Bronchial epithelial cell (primary cell): ENCODE measurements at regions not wholly inside any gene's neighbourhood (a gene's known extent, or its start where the extent isn't known, plus 50 kb on each side); places are given as distances from the start of the nearest gene placed in this dataset.

Source experiments
- DNase-seq: peaks from one replicate; pipeline ENCODE4 v3.0.0-alpha.2; 2010; ENCODE audit warnings: low read depth
- FAIRE-seq: peaks from 2 replicates; lab custom pipeline; 2011; peaks lifted over from hg19 to GRCh38; lab: Jason Lieb, UNC
- H3K27me3 ChIP-seq: 2 replicates; pipeline ENCODE4 v1.5.1; 2011; ENCODE audit warnings: low read length; ENCODE audit not compliant: control insufficient read depth, insufficient read depth
- H3K36me3 ChIP-seq: 2 replicates; pipeline ENCODE4 v1.5.1; 2011; ENCODE audit warnings: low read length; ENCODE audit not compliant: control insufficient read depth, insufficient read depth
- H3K4me3 ChIP-seq: 2 replicates; pipeline ENCODE4 v1.5.1; 2011; ENCODE audit warnings: mild to moderate bottlenecking, low read depth, low read length, control low read depth
- CTCF ChIP-seq: IDR thresholded peaks from 2 replicates; pipeline ENCODE4 v1.5.1; 2011; ENCODE audit warnings: mild to moderate bottlenecking, moderate library complexity, low read length, control low read depth, inconsistent platforms; ENCODE audit not compliant: insufficient read depth, severe bottlenecking

DNA sequence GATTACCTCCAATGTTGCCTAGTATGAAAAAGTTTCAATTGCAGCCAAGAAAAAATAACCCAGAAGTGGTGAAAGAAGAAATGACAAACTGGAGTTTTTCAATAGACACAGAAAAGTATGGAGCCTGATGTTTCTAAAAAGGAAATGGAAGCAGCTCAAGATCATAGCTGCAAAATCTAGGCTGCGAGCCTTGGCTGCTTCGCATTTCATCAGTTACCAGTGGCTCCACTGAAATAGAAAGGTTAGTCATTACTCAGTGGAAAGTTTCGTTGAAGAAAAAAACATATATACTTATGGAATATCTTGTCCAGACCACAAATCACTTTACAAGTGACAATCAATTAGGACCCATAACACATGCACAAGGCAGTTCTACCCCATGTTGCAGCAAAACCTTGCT lies 206.8 kb upstream of the SOX9 start:
- FAIRE-seq = no peak
- TF ChIP-seq CTCF = no peak
- H3K27me3 ChIP-seq = no peaks in the 10 kb centered on the region
- no peak overlapping the region for H3K4me3 ChIP-seq
- DNase-seq = no peak
- H3K36me3 ChIP-seq = no peaks in the 10 kb centered on the region

GRCh38 chr17:71914812-71915211 lies 206.0 kb upstream of the SOX9 start:
- Histone ChIP-seq H3K36me3 (no peaks in the 10 kb centered on the region), H3K4me3 (no peak overlapping the region), H3K27me3 (no peaks in the 10 kb centered on the region)
- DNase-seq = peak; percentile 17
- TF ChIP-seq CTCF = no peak
- no peak for FAIRE-seq

DNA sequence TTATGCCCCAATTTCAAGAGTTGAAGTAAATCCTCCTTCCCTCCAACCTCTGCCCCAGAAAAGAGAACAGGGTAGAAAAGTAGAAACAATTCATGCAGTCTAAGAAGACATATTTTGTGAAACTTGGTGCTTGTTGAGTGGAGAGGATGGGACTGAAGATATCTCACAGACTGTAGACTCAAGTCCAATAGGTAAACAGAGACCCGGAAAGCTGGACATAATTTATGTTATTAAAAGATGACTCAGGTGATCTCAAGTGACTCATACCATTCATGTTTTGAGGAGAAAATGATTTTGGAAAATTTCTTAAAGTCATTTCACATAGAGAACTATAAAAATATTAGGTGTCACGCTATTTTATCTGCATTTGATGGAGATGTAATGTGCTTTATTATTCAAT lies 203.1 kb upstream of the SOX9 start:
- DNase-seq (peak; percentile 25), FAIRE-seq (no peak)
- Histone ChIP-seq H3K36me3 (no peaks in the 10 kb centered on the region), H3K4me3 (no peak overlapping the region), H3K27me3 (no peaks in the 10 kb centered on the region)
- TF ChIP-seq CTCF = no peak

- no peak overlapping the region for H3K4me3 ChIP-seq
- H3K36me3 ChIP-seq = no peaks in the 10 kb centered on the region
- FAIRE-seq (no peak), DNase-seq (no peak)
- TF ChIP-seq CTCF = no peak
- H3K27me3 ChIP-seq = no peaks in the 10 kb centered on the region
These were observed 201.6 kb upstream of the SOX9 start for GRCh38 chr17:71919186-71919585.

GRCh38 chr17:71919896-71920295 lies 200.9 kb upstream of the SOX9 start:
- H3K4me3 ChIP-seq = no peak overlapping the region
- FAIRE-seq = no peak
- no peaks in the 10 kb centered on the region for H3K36me3 ChIP-seq
- H3K27me3 ChIP-seq = no peaks in the 10 kb centered on the region
- DNase-seq = no peak
- no peak for TF ChIP-seq CTCF

GRCh38 chr17:71921796-71922195 lies 199.0 kb upstream of the SOX9 start:
- no peak for TF ChIP-seq CTCF
- DNase-seq (peak; percentile 80), FAIRE-seq (peak; percentile 43)
- Histone ChIP-seq H3K4me3 (no peak overlapping the region), H3K36me3 (no peaks in the 10 kb centered on the region), H3K27me3 (no peaks in the 10 kb centered on the region)
